Endodermal cell (in vitro differentiated cells): ENCODE measurements at regions not wholly inside any gene's neighbourhood (a gene's known extent, or its start where the extent isn't known, plus 50 kb on each side); places are given as distances from the start of the nearest gene placed in this dataset.

Experiments
- DNase-seq: peaks from one replicate; pipeline ENCODE4 v3.0.0-alpha.2; 2017
- H3K27ac ChIP-seq: 2 replicates; pipeline ENCODE4 v1.5.1; 2013; ENCODE audit warnings: mild to moderate bottlenecking, low read depth, low read length, moderate library complexity
- H3K27me3 ChIP-seq: 2 replicates; pipeline ENCODE4 v1.6.1; 2013; ENCODE audit warnings: mild to moderate bottlenecking, low read length, moderate library complexity; ENCODE audit not compliant: insufficient read depth, control insufficient read depth, poor library complexity, severe bottlenecking
- H3K36me3 ChIP-seq: 2 replicates; pipeline ENCODE4 v1.7.0; 2013; ENCODE audit warnings: mild to moderate bottlenecking, low read length, moderate library complexity; ENCODE audit not compliant: control insufficient read depth, insufficient read depth
- H3K4me1 ChIP-seq: one replicate; pipeline ENCODE4 v1.7.0; 2013; ENCODE audit warnings: low read length; ENCODE audit not compliant: control insufficient read depth, insufficient read depth
- H3K4me3 ChIP-seq: 2 replicates; pipeline ENCODE4 v1.5.1; 2013; ENCODE audit warnings: mild to moderate bottlenecking, low read length, moderate library complexity
- H3K9ac ChIP-seq: 2 replicates; pipeline ENCODE4 v1.6.1; 2013; ENCODE audit warnings: mild to moderate bottlenecking, low read length, moderate library complexity; ENCODE audit not compliant: poor library complexity, severe bottlenecking; ENCODE audit errors: extremely low read depth
- H3K9me3 ChIP-seq: 2 replicates; pipeline ENCODE4 v1.6.1; 2013; ENCODE audit warnings: mild to moderate bottlenecking, low read length, moderate library complexity; ENCODE audit not compliant: control insufficient read depth
- H3K27ac Mint-ChIP-seq: 2 replicates; pipeline ENCODE4 v1.8.0; 2020; ENCODE audit warnings: mixed read lengths
- H3K27me3 Mint-ChIP-seq: 2 replicates; pipeline ENCODE4 v1.8.0; 2021; ENCODE audit warnings: mild to moderate bottlenecking, mixed read lengths; ENCODE audit not compliant: insufficient read depth
- H3K36me3 Mint-ChIP-seq: 2 replicates; pipeline ENCODE4 v1.8.0; 2020; ENCODE audit warnings: low read depth, mixed read lengths
- H3K4me1 Mint-ChIP-seq: 2 replicates; pipeline ENCODE4 v1.8.0; 2020; ENCODE audit warnings: mixed read lengths
- H3K4me3 Mint-ChIP-seq: 2 replicates; pipeline ENCODE4 v1.8.0; 2020; ENCODE audit warnings: mild to moderate bottlenecking, moderate library complexity, mixed read lengths
- H3K9me3 Mint-ChIP-seq: 2 replicates; pipeline ENCODE4 v1.8.0; 2020; ENCODE audit warnings: mild to moderate bottlenecking, mixed read lengths
- WGBS, 2 experiments: methylation state at CpG; one replicate each; pipeline versions ENCODE4 v1.1.5 to v1.1.7; 2013; ENCODE audit warnings: missing lambda C conversion rate in 2 of 2, mixed read lengths in 1 of 2; ENCODE audit not compliant: insufficient coverage in 1 of 2, insufficient read length in 1 of 2; 5-methylcytosine and 5-hydroxymethylcytosine counted together
- TF ChIP-seq, protein P1 (sequence below): fragments of 200-600 bp; sonication (generic); conservative IDR thresholded peaks from 2 replicates; pipeline ENCODE4 v1.5.0; 2021; ENCODE audit warnings: antibody characterized with exemption, mild to moderate bottlenecking

DNA sequence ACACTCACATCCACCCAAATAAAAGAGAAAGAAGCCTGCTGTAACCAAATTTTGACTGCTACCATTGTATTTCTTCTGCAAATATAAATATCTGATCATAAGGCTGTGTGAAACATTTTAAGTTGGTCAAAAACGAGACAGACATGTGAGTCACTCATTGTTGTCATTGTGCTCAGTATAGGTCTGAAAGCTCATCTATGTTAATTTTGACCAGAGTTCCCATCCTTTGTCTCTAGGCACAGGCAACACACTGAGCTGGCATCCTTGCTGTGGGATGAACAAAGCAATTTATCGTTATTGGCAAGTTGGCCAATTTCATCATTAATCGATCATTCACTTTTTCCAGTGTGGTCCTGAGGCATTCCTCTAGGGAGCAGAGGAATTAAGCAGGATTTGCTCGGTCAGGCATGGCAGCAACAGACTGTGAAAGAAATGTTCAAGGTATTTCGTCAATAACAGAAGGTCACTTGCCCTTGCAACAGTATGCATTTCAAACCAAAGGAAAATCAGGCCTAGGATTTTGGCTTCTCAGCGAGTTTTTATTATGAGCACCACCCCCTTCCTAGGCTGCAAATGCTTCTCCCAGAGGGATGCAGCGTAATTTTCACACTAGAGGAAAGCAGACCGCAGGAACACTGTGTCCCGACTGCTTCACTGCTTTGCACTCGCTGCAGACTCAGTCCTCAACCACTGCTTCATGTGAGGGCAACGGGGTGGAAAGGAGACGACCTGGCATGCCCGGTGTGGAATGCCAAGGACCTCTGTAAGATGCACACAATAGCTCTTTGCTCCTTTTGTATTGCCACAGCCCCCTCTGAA is 87.9 kb upstream of the SMYD2 start:
- H3K36me3 Mint-ChIP-seq: no peaks in the 10 kb centered on the region
- H3K4me1 ChIP-seq: peaks cover 10% of the 10 kb centered on the region
- peaks cover 52% of the 10 kb centered on the region for H3K27me3 ChIP-seq
- H3K27ac Mint-ChIP-seq: no peak overlapping the region
- TF ChIP-seq, protein P1, sequence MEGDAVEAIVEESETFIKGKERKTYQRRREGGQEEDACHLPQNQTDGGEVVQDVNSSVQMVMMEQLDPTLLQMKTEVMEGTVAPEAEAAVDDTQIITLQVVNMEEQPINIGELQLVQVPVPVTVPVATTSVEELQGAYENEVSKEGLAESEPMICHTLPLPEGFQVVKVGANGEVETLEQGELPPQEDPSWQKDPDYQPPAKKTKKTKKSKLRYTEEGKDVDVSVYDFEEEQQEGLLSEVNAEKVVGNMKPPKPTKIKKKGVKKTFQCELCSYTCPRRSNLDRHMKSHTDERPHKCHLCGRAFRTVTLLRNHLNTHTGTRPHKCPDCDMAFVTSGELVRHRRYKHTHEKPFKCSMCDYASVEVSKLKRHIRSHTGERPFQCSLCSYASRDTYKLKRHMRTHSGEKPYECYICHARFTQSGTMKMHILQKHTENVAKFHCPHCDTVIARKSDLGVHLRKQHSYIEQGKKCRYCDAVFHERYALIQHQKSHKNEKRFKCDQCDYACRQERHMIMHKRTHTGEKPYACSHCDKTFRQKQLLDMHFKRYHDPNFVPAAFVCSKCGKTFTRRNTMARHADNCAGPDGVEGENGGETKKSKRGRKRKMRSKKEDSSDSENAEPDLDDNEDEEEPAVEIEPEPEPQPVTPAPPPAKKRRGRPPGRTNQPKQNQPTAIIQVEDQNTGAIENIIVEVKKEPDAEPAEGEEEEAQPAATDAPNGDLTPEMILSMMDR: no peak
- H3K9me3 ChIP-seq: no peaks in the 10 kb centered on the region
- WGBS, 2 experiments: 43 to 51% methylated on average over 10 to 13 of the region's 13 CpGs
- H3K4me1 Mint-ChIP-seq: peaks cover 15% of the 10 kb centered on the region
- no peaks in the 10 kb centered on the region for H3K36me3 ChIP-seq
- H3K9me3 Mint-ChIP-seq: no peaks in the 10 kb centered on the region
- peak overlapping the region; percentile 62 for H3K27ac ChIP-seq
- H3K27me3 Mint-ChIP-seq: peaks cover 42% of the 10 kb centered on the region
- peak overlapping the region; percentile 17 for H3K4me3 ChIP-seq
- no peak overlapping the region for H3K4me3 Mint-ChIP-seq
- H3K9ac ChIP-seq: no peak overlapping the region
- DNase-seq: peak; percentile 59

DNA sequence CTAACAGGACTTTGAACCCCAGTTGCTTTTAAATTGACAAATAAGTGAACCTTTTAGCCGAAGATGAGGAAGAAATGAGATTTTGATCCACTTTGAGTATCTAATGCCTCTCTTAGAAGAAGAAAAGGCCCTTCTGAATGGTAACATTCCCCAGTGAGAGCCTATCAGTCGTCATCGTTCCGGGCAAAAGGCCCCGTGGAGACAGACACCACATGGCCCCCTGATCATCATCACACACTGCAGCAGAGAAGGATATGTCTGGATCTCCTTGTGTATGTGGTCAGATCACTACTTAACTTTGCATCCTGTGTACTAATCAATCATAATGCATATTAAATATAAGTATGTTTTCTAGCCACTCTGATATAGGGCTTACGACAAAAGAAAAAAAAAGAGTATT is 87.3 kb upstream of the SMYD2 start:
- no peaks in the 10 kb centered on the region for H3K9me3 ChIP-seq
- no peak for DNase-seq
- no peaks in the 10 kb centered on the region for H3K9me3 Mint-ChIP-seq
- H3K4me1 ChIP-seq: peaks cover 10% of the 10 kb centered on the region
- H3K36me3 Mint-ChIP-seq: no peaks in the 10 kb centered on the region
- peak overlapping the region; percentile 62 for H3K27ac ChIP-seq
- 78 to 91% methylated on average over 5 to 6 of the region's 6 CpGs for WGBS, 2 experiments
- H3K27ac Mint-ChIP-seq: no peak overlapping the region
- peaks cover 10% of the 10 kb centered on the region for H3K4me1 Mint-ChIP-seq
- no peak overlapping the region for H3K4me3 Mint-ChIP-seq
- H3K9ac ChIP-seq: no peak overlapping the region
- TF ChIP-seq, protein P1: no peak
- no peaks in the 10 kb centered on the region for H3K36me3 ChIP-seq
- peak overlapping the region; percentile 17 for H3K4me3 ChIP-seq
- peaks cover 38% of the 10 kb centered on the region for H3K27me3 Mint-ChIP-seq
- peaks cover 52% of the 10 kb centered on the region for H3K27me3 ChIP-seq

DNA sequence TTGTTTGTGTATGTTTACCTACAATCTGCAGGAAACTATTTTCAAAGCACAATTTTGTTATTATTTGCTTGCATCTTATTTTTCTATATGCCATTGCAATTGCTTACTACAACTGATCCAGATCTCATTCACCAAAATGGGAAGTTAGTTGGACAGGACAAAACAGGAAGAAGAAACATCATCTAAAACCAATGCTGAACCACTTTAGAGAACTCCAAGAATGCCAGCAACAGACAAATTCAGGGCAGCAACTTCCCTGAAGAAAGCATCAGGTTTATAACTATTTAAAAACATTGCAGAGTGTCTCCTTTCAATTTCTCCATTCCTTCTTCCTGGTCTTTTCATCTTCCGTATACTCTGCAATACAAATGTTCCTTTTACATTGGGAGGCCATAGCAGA is 82.4 kb upstream of the SMYD2 start:
- 91 to 100% methylated on average over 1 of the region's 1 CpG for WGBS, 2 experiments
- Histone ChIP-seq H3K9ac (no peak overlapping the region), H3K27ac (no peak overlapping the region), H3K4me1 (peaks cover 4% of the 10 kb centered on the region), H3K36me3 (no peaks in the 10 kb centered on the region), H3K9me3 (no peaks in the 10 kb centered on the region), H3K4me3 (no peak overlapping the region), H3K27me3 (peaks cover 73% of the 10 kb centered on the region)
- peaks cover 40% of the 10 kb centered on the region for H3K27me3 Mint-ChIP-seq
- H3K4me1 Mint-ChIP-seq: peaks cover 13% of the 10 kb centered on the region
- no peaks in the 10 kb centered on the region for H3K9me3 Mint-ChIP-seq
- no peaks in the 10 kb centered on the region for H3K36me3 Mint-ChIP-seq
- no peak overlapping the region for H3K4me3 Mint-ChIP-seq
- H3K27ac Mint-ChIP-seq: no peak overlapping the region
- no peak for DNase-seq
- TF ChIP-seq, protein P1: no peak
